GM23338 (cell line): ENCODE measurements at regions not wholly inside any gene's neighbourhood (a gene's known extent, or its start where the extent isn't known, plus 50 kb on each side); places are given as distances from the start of the nearest gene placed in this dataset.

Experiments
- ATAC-seq: fragments of 200-7000 bp; cut with Tn5 transposase; 3 replicates; pipeline ENCODE4 v1.9.1; 2020
- DNase-seq: peaks from one replicate; pipeline ENCODE4 v3.0.0-alpha.2; 2015; ENCODE audit warnings: low spot score
- H2AFZ ChIP-seq: fragments of 200-600 bp; sonication (generic); 2 replicates; pipeline ENCODE4 v1.8.0; 2016; ENCODE audit warnings: antibody characterized with exemption, mild to moderate bottlenecking, moderate library complexity
- H3F3A ChIP-seq: fragments of 200-600 bp; sonication (generic); replicated peaks from 2 replicates; pipeline ENCODE4 v1.8.0; 2017; ENCODE audit warnings: antibody characterized with exemption, mixed run types, low read depth
- H3K27ac ChIP-seq: fragments of 200-600 bp; sonication (generic); 2 replicates; pipeline ENCODE4 v1.6.1; 2016; ENCODE audit warnings: low read depth
- H3K27me3 ChIP-seq: fragments of 200-600 bp; sonication (generic); 2 replicates; pipeline ENCODE4 v1.8.0; 2016; ENCODE audit warnings: mild to moderate bottlenecking, mixed run types, moderate library complexity; ENCODE audit not compliant: insufficient read depth
- H3K36me3 ChIP-seq: fragments of 200-600 bp; sonication (generic); 2 replicates; pipeline ENCODE4 v1.8.0; 2016; ENCODE audit warnings: mild to moderate bottlenecking; ENCODE audit not compliant: insufficient read depth
- H3K4me1 ChIP-seq: fragments of 200-600 bp; sonication (generic); 2 replicates; pipeline ENCODE4 v1.8.0; 2016; ENCODE audit warnings: mild to moderate bottlenecking, moderate library complexity; ENCODE audit not compliant: insufficient read depth
- H3K4me2 ChIP-seq: fragments of 200-600 bp; sonication (generic); 2 replicates; pipeline ENCODE4 v1.7.1; 2017; ENCODE audit warnings: mixed run types
- H3K4me3 ChIP-seq: fragments of 200-600 bp; sonication (generic); 2 replicates; pipeline ENCODE4 v1.6.1; 2016; ENCODE audit warnings: mixed run types
- H3K79me2 ChIP-seq: fragments of 200-600 bp; sonication (generic); replicated peaks from 2 replicates; pipeline ENCODE4 v1.8.0; 2017; ENCODE audit warnings: mild to moderate bottlenecking; ENCODE audit not compliant: insufficient read depth
- H3K9me2 ChIP-seq: fragments of 200-600 bp; sonication (generic); 2 replicates; pipeline ENCODE4 v1.8.0; 2017; ENCODE audit not compliant: insufficient read depth
- H4K20me1 ChIP-seq: fragments of 200-600 bp; sonication (generic); replicated peaks from 2 replicates; pipeline ENCODE4 v1.8.0; 2017; ENCODE audit warnings: mild to moderate bottlenecking; ENCODE audit not compliant: insufficient read depth
- H3K27ac Mint-ChIP-seq: 2 replicates; pipeline ENCODE4 v1.8.0; 2020; ENCODE audit warnings: inconsistent platforms, mild to moderate bottlenecking, moderate library complexity, mixed read lengths
- H3K27me3 Mint-ChIP-seq: 3 replicates; pipeline ENCODE4 v1.8.0; 2022; ENCODE audit warnings: low read depth, mild to moderate bottlenecking, moderate library complexity, mixed read lengths, inconsistent platforms; ENCODE audit not compliant: insufficient read depth, poor library complexity
- H3K36me3 Mint-ChIP-seq: 3 replicates; pipeline ENCODE4 v1.8.0; 2021; ENCODE audit warnings: low read depth, mild to moderate bottlenecking, inconsistent platforms, moderate library complexity, mixed read lengths
- H3K4me1 Mint-ChIP-seq: 3 replicates; pipeline ENCODE4 v1.8.0; 2020; ENCODE audit warnings: mild to moderate bottlenecking, inconsistent platforms, mixed read lengths
- H3K4me3 Mint-ChIP-seq: 3 replicates; pipeline ENCODE4 v1.8.0; 2021; ENCODE audit warnings: moderate library complexity, mild to moderate bottlenecking, inconsistent platforms, mixed read lengths
- H3K9me3 Mint-ChIP-seq: 3 replicates; pipeline ENCODE4 v1.8.0; 2020; ENCODE audit warnings: moderate library complexity, mild to moderate bottlenecking, inconsistent platforms, mixed read lengths
- CREB1 ChIP-seq: fragments of 250-450 bp; sonication (Bioruptor Pico); IDR thresholded peaks from 2 replicates; pipeline ENCODE4 v1.5.0; 2020; ENCODE audit warnings: low read depth, mild to moderate bottlenecking, moderate library complexity
- CTCF ChIP-seq, 2 experiments: fragments of 200-600 bp in 1 of 2; sonication (generic) in 1 of 2; conservative IDR thresholded peaks; 2 replicates each; pipeline versions ENCODE4 v1.5.1 to v1.6.1; 2016 to 2017; ENCODE audit warnings: antibody characterized with exemption in 2 of 2, low read depth in 2 of 2, mild to moderate bottlenecking in 2 of 2, moderate library complexity in 1 of 2
- ETS1 ChIP-seq: IDR thresholded peaks from 2 replicates; pipeline ENCODE4 v1.6.1; 2016; ENCODE audit warnings: antibody characterized with exemption
- EZH2 ChIP-seq: fragments of 200-600 bp; sonication (generic); IDR thresholded peaks from one replicate; pipeline ENCODE4 v1.8.0; 2017; ENCODE audit warnings: antibody characterized with exemption, mild to moderate bottlenecking, low read depth; ENCODE audit not compliant: unreplicated experiment
- EZH2phosphoT487 ChIP-seq: fragments of 200-600 bp; sonication (generic); IDR thresholded peaks from one replicate; pipeline ENCODE4 v1.8.1; 2018; ENCODE audit warnings: antibody characterized with exemption; ENCODE audit not compliant: unreplicated experiment
- JUNB ChIP-seq: IDR thresholded peaks from one replicate; pipeline ENCODE4 v1.6.1; 2016; ENCODE audit warnings: antibody characterized with exemption; ENCODE audit not compliant: unreplicated experiment
- NANOG ChIP-seq: IDR thresholded peaks from 2 replicates; pipeline ENCODE4 v1.6.1; 2016; ENCODE audit warnings: antibody characterized with exemption, borderline replicate concordance
- POLR2AphosphoS5 ChIP-seq: IDR thresholded peaks from 2 replicates; pipeline ENCODE4 v1.6.1; 2016; ENCODE audit warnings: antibody characterized with exemption, low read depth
- REST ChIP-seq: IDR thresholded peaks from one replicate; pipeline ENCODE4 v1.6.1; 2018; ENCODE audit warnings: antibody characterized with exemption; ENCODE audit not compliant: unreplicated experiment
- STAT1 ChIP-seq: IDR thresholded peaks from one replicate; pipeline ENCODE4 v1.6.1; 2016; ENCODE audit warnings: antibody characterized with exemption; ENCODE audit not compliant: unreplicated experiment
- ZNF114 ChIP-seq: fragments of 250-450 bp; sonication (Bioruptor Pico); IDR thresholded peaks from 2 replicates; pipeline ENCODE4 v1.5.0; 2020; ENCODE audit warnings: mild to moderate bottlenecking, moderate library complexity
- ZNF331 ChIP-seq: fragments of 250-450 bp; sonication (Bioruptor Pico); IDR thresholded peaks from 2 replicates; pipeline ENCODE4 v1.5.0; 2020; ENCODE audit warnings: low read depth, mild to moderate bottlenecking, moderate library complexity
- ZNF462 ChIP-seq: fragments of 250-450 bp; sonication (Bioruptor Pico); IDR thresholded peaks from 2 replicates; pipeline ENCODE4 v1.5.0; 2020; ENCODE audit warnings: mild to moderate bottlenecking, moderate library complexity

GRCh38 chr4:24337451-24338190 is 246.7 kb downstream of the DHX15 start:
- H3K27me3 Mint-ChIP-seq: no peaks in the 10 kb centered on the region
- no peaks in the 10 kb centered on the region; the same call in 2 of the 3 replicates for H3K9me3 Mint-ChIP-seq
- peaks cover 6% of the 10 kb centered on the region; the same call in 2 of the 3 replicates for H3K36me3 Mint-ChIP-seq
- no peak for DNase-seq
- H3K27me3 ChIP-seq: peaks cover 14% of the 10 kb centered on the region; the same call in 1 of the 2 replicates
- no peak overlapping the region for H3K4me2 ChIP-seq
- no peak overlapping the region for H3K4me3 Mint-ChIP-seq
- H3F3A ChIP-seq: no peaks in the 10 kb centered on the region
- H3K79me2 ChIP-seq: no peaks in the 10 kb centered on the region
- H4K20me1 ChIP-seq: peaks cover 7% of the 10 kb centered on the region
- H3K4me1 Mint-ChIP-seq: peaks cover 14% of the 10 kb centered on the region
- H3K4me1 ChIP-seq: peaks cover 5% of the 10 kb centered on the region; the same call in 1 of the 2 replicates
- peak; percentile 35; the same call in 2 of the 3 replicates for ATAC-seq
- no peak overlapping the region for H3K4me3 ChIP-seq
- H2AFZ ChIP-seq: no peak overlapping the region
- H3K27ac Mint-ChIP-seq: no peak overlapping the region
- no peak for TF ChIP-seq REST
- TF ChIP-seq ETS1: no peak
- no peak for TF ChIP-seq CTCF (conservative IDR thresholded peaks at IDR 0.05; ENCODE audit: low read depth in 2 of 2)
- no peak for TF ChIP-seq ZNF462
- no peak for TF ChIP-seq EZH2phosphoT487
- TF ChIP-seq ZNF114 (CRISPR knock-in tag): no peak
- no peak for TF ChIP-seq POLR2AphosphoS5
- no peak for TF ChIP-seq STAT1
- no peak for TF ChIP-seq EZH2
- TF ChIP-seq CREB1: no peak
- TF ChIP-seq ZNF331 (CRISPR knock-in tag): no peak
- TF ChIP-seq NANOG: no peak
- TF ChIP-seq JUNB: no peak
- H3K36me3 ChIP-seq: peaks cover 4% of the 10 kb centered on the region
- H3K27ac ChIP-seq: 0 out of 2 replicates have a peak overlapping the region, but pooled peaks have one; percentile 30
- H3K9me2 ChIP-seq: no peaks in the 10 kb centered on the region
